ENCODE measurements at regions not wholly inside any gene's neighbourhood (a gene's known extent, or its start where the extent isn't known, plus 50 kb on each side); places are given as distances from the start of the nearest gene placed in this dataset.

DNA sequence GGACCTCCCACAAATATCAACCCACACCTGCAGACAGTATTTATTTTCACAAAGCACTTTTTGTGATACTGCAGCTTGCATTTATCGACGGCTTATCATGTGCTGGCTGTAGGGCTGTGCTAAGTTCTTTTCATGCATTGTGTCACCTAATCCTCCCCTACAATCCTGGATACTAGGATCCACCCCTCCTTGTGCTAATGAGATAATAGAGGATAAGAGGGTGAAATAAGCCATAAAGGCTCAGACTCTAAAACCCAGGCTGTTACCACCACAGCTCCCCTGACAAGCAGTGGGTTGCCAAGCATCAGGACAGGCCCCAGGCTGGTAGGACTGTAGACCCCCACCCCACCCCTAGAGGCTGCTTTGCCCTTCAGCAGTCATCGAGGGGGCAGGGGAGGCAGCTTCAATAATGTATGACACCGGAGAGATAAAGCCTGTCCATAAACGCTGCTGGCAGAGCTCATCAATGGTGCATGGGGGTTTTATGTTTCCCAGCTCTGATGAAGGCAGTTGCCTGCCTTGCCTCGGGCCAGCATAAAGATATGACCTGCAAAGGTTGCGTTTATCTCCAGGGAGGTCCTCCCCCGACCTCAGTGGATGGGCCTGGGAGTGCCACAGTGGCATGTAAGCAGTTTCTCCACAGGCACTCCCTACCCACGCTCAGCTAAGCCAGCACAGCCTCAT is 73.9 kb upstream of the C16orf82 start:
- no peak for DNase-seq

- DNase-seq = no peak
Observed at GRCh38 chr16:26993511-26993910, 73.2 kb upstream of the C16orf82 start.

GRCh38 chr16:26993963-26994362 is 72.8 kb upstream of the C16orf82 start:
- DNase-seq = no peak

- DNase-seq = no peak
Observed at GRCh38 chr16:26995522-26995921, 71.2 kb upstream of the C16orf82 start.

GRCh38 chr16:27005386-27005785 is 61.3 kb upstream of the C16orf82 start:
- DNase-seq = no peak
